Neuronal stem cell (in vitro differentiated cells): ENCODE measurements at regions not wholly inside any gene's neighbourhood (a gene's known extent, or its start where the extent isn't known, plus 50 kb on each side); places are given as distances from the start of the nearest gene placed in this dataset.

Experiments used
- DNase-seq: peaks from one replicate; pipeline ENCODE4 v3.0.0-alpha.2; 2013; ENCODE audit warnings: low spot score
- H2AFZ ChIP-seq: one replicate; pipeline ENCODE4 v1.6.1; 2013; ENCODE audit warnings: mild to moderate bottlenecking, low read length, inconsistent platforms
- H2AK5ac ChIP-seq: 2 replicates; pipeline ENCODE4 v1.6.1; 2013; ENCODE audit warnings: low read depth, mild to moderate bottlenecking, inconsistent platforms, low read length, moderate library complexity, mixed read lengths
- H2BK120ac ChIP-seq: 2 replicates; pipeline ENCODE4 v1.6.1; 2013; ENCODE audit warnings: low read depth, mild to moderate bottlenecking, inconsistent platforms, low read length, moderate library complexity, mixed read lengths
- H2BK12ac ChIP-seq: one replicate; pipeline ENCODE4 v1.6.1; 2013; ENCODE audit warnings: low read length, inconsistent platforms
- H2BK15ac ChIP-seq: 2 replicates; pipeline ENCODE4 v1.6.1; 2013; ENCODE audit warnings: mild to moderate bottlenecking, low read length, inconsistent platforms, mixed read lengths
- H2BK5ac ChIP-seq: one replicate; pipeline ENCODE4 v1.6.1; 2013; ENCODE audit warnings: inconsistent platforms, mild to moderate bottlenecking, low read length, moderate library complexity
- H3K14ac ChIP-seq: one replicate; pipeline ENCODE4 v1.6.1; 2013; ENCODE audit warnings: low read length, inconsistent platforms
- H3K18ac ChIP-seq: 2 replicates; pipeline ENCODE4 v1.6.1; 2013; ENCODE audit warnings: low read length, inconsistent platforms
- H3K23ac ChIP-seq: 2 replicates; pipeline ENCODE4 v1.6.1; 2013; ENCODE audit warnings: low read depth, mild to moderate bottlenecking, mixed read lengths, low read length, inconsistent platforms; ENCODE audit not compliant: poor library complexity
- H3K27ac ChIP-seq: replicated peaks from 3 replicates; pipeline ENCODE4 v1.5.1; 2013; ENCODE audit warnings: low read length, inconsistent platforms
- H3K27me3 ChIP-seq, 3 experiments: 2 replicates each; pipeline ENCODE4 v1.6.1; 2013; ENCODE audit warnings: low read length in 3 of 3, mild to moderate bottlenecking in 2 of 3, inconsistent platforms in 1 of 3, low read depth in 1 of 3, mixed read lengths in 1 of 3, moderate library complexity in 1 of 3; ENCODE audit not compliant: control insufficient read depth in 3 of 3, insufficient read depth in 3 of 3
- H3K36me3 ChIP-seq, 2 donors: replicated peaks in 1 of 2; 2 replicates each; pipeline ENCODE4 v1.6.1; 2013; ENCODE audit warnings: low read length in 2 of 2; ENCODE audit not compliant: control insufficient read depth in 2 of 2, insufficient read depth in 2 of 2
- H3K4ac ChIP-seq: 2 replicates; pipeline ENCODE4 v1.6.1; 2013; ENCODE audit warnings: inconsistent platforms, mild to moderate bottlenecking, low read length, moderate library complexity
- H3K4me1 ChIP-seq, 2 donors: 1 replicate in 1 of 2; 2 replicates in 1 of 2; pipeline ENCODE4 v1.6.1; 2013; ENCODE audit warnings: low read length in 2 of 2, low read depth in 1 of 2; ENCODE audit not compliant: control insufficient read depth in 2 of 2, insufficient read depth in 1 of 2
- H3K4me2 ChIP-seq: one replicate; pipeline ENCODE4 v1.6.1; 2013; ENCODE audit warnings: mild to moderate bottlenecking, low read length, inconsistent platforms; ENCODE audit not compliant: insufficient read depth, poor library complexity, severe bottlenecking
- H3K4me3 ChIP-seq, 2 donors: 2 replicates each; pipeline ENCODE4 v1.5.1; 2013; ENCODE audit warnings: low read length in 2 of 2, mild to moderate bottlenecking in 2 of 2, inconsistent platforms in 1 of 2, moderate library complexity in 1 of 2
- H3K79me1 ChIP-seq: one replicate; pipeline ENCODE4 v1.6.1; 2013; ENCODE audit warnings: low read depth, mild to moderate bottlenecking, inconsistent platforms, low read length, moderate library complexity
- H3K9ac ChIP-seq: one replicate; pipeline ENCODE4 v1.6.1; 2013; ENCODE audit warnings: mild to moderate bottlenecking, low read depth, low read length, inconsistent platforms; ENCODE audit not compliant: poor library complexity
- H3K9me3 ChIP-seq, 2 donors: replicated peaks in 1 of 2; 2 replicates each; pipeline versions ENCODE3 to v1.6.1; 2013; ENCODE audit warnings: low read length in 2 of 2, mild to moderate bottlenecking in 2 of 2, inconsistent platforms in 1 of 2, low read depth in 1 of 2, mixed read lengths in 1 of 2, moderate library complexity in 1 of 2; ENCODE audit not compliant: control insufficient read depth in 2 of 2, insufficient read depth in 1 of 2
- H4K8ac ChIP-seq: one replicate; pipeline ENCODE4 v1.6.1; 2013; ENCODE audit warnings: low read depth, mild to moderate bottlenecking, inconsistent platforms, low read length, moderate library complexity
- H4K91ac ChIP-seq: one replicate; pipeline ENCODE4 v1.6.1; 2013; ENCODE audit warnings: low read length, low read depth, mild to moderate bottlenecking, inconsistent platforms; ENCODE audit not compliant: poor library complexity
- WGBS, 2 donors: extraction: QIAGEN DNeasy Blood & Tissue Kit; methylation state at CpG; one replicate each; pipeline ENCODE4 v1.1.7; 2013; ENCODE audit warnings: missing lambda C conversion rate in 2 of 2, mixed read lengths in 1 of 2; ENCODE audit not compliant: insufficient read length in 2 of 2, insufficient replicate concordance in 1 of 2; ENCODE audit errors: extremely low coverage in 2 of 2; 5-methylcytosine and 5-hydroxymethylcytosine counted together

- Histone ChIP-seq H3K14ac (no peak overlapping the region), H2AK5ac (no peak overlapping the region), H3K9ac (no peak overlapping the region), H3K9me3 (no peaks in the 10 kb centered on the region), H2BK120ac (no peak overlapping the region), H3K27me3 (peaks cover 0 to under 1% (median 0%) of the 10 kb centered on the region in 3 experiments), H3K79me1 (no peaks in the 10 kb centered on the region), H2BK5ac (no peak overlapping the region), H3K4me3 (no peak overlapping the region), H4K91ac (no peak overlapping the region), H3K4me1 (peaks cover 9 to 12% of the 10 kb centered on the region in 2 donors), H3K4me2 (no peak overlapping the region), H3K36me3 (no peaks in the 10 kb centered on the region), H2BK12ac (no peak overlapping the region), H3K4ac (no peak overlapping the region), H4K8ac (no peak overlapping the region), H2BK15ac (no peak overlapping the region), H3K27ac (no peak overlapping the region), H3K23ac (no peak overlapping the region), H2AFZ (no peak overlapping the region), H3K18ac (no peak overlapping the region)
- no CpG with 5 or more reads among the region's 1 CpG for WGBS, 2 donors
- no peak for DNase-seq
These were observed 223.3 kb upstream of the HEY2 start for GRCh38 chr6:125526007-125526720.

GRCh38 chr6:125528621-125529041, 220.8 kb upstream of the HEY2 start:
- Histone ChIP-seq H3K4ac (no peak overlapping the region), H3K79me1 (no peaks in the 10 kb centered on the region), H2AFZ (peak overlapping the region; percentile 72), H3K4me2 (peak overlapping the region; percentile 21), H2BK5ac (no peak overlapping the region), H2BK12ac (no peak overlapping the region), H3K14ac (no peak overlapping the region), H3K4me3 (no peak overlapping the region), H3K27ac (no peak overlapping the region), H4K8ac (no peak overlapping the region), H3K4me1 (peaks cover 10 to 12% of the 10 kb centered on the region in 2 donors), H3K9me3 (no peaks in the 10 kb centered on the region), H3K27me3 (peaks cover 0 to 7% (median 0%) of the 10 kb centered on the region in 3 experiments), H4K91ac (no peak overlapping the region), H3K23ac (no peak overlapping the region), H2BK15ac (no peak overlapping the region), H3K18ac (no peak overlapping the region), H3K36me3 (no peaks in the 10 kb centered on the region), H2BK120ac (no peak overlapping the region), H2AK5ac (no peak overlapping the region), H3K9ac (no peak overlapping the region)
- peak; percentile 69 for DNase-seq
- no CpG with 5 or more reads among the region's 6 CpGs for WGBS, 2 donors

GRCh38 chr6:125529061-125529460, 220.4 kb upstream of the HEY2 start:
- peaks cover 12 to 13% of the 10 kb centered on the region in 2 donors for H3K4me1 ChIP-seq
- no peaks in the 10 kb centered on the region for H3K79me1 ChIP-seq
- DNase-seq: no peak
- H3K23ac ChIP-seq: no peak overlapping the region
- H2BK15ac ChIP-seq: no peak overlapping the region
- no peak overlapping the region for H4K8ac ChIP-seq
- no peak overlapping the region for H2BK120ac ChIP-seq
- H3K9ac ChIP-seq: no peak overlapping the region
- WGBS, 2 donors: no CpG with 5 or more reads among the region's 5 CpGs
- H2BK5ac ChIP-seq: no peak overlapping the region
- H3K27me3 ChIP-seq: peaks cover 0 to 7% (median 0%) of the 10 kb centered on the region in 3 experiments
- no peak overlapping the region for H3K14ac ChIP-seq
- no peak overlapping the region for H4K91ac ChIP-seq
- no peaks in the 10 kb centered on the region for H3K9me3 ChIP-seq
- no peak overlapping the region for H2BK12ac ChIP-seq
- no peak overlapping the region for H3K4me2 ChIP-seq
- no peak overlapping the region for H3K27ac ChIP-seq
- H3K4me3 ChIP-seq: no peak overlapping the region
- no peaks in the 10 kb centered on the region for H3K36me3 ChIP-seq
- H3K4ac ChIP-seq: no peak overlapping the region
- H2AK5ac ChIP-seq: no peak overlapping the region
- H3K18ac ChIP-seq: no peak overlapping the region
- H2AFZ ChIP-seq: peak overlapping the region; percentile 72

GRCh38 chr6:125533710-125534397, 215.6 kb upstream of the HEY2 start:
- Histone ChIP-seq H3K36me3 (no peaks in the 10 kb centered on the region), H3K79me1 (no peaks in the 10 kb centered on the region), H2BK12ac (no peak overlapping the region), H3K4me3 (no peak overlapping the region), H2AK5ac (peak overlapping the region; percentile 71), H3K18ac (peak overlapping the region; percentile 62), H2BK5ac (peak overlapping the region; percentile 67), H4K91ac (no peak overlapping the region), H3K27me3 (peaks cover 0 to 10% (median 0%) of the 10 kb centered on the region in 3 experiments), H3K9ac (no peak overlapping the region), H2BK15ac (peak overlapping the region; percentile 49), H3K4me2 (peak overlapping the region; percentile 12), H3K4ac (no peak overlapping the region), H3K4me1 (peaks cover 5 to 10% of the 10 kb centered on the region in 2 donors), H2BK120ac (no peak overlapping the region), H3K9me3 (no peaks in the 10 kb centered on the region), H3K27ac (no peak overlapping the region), H3K23ac (no peak overlapping the region), H4K8ac (no peak overlapping the region), H2AFZ (peak overlapping the region; percentile 63), H3K14ac (no peak overlapping the region)
- DNase-seq: no peak
- WGBS, 2 donors: no CpG with 5 or more reads among the region's 28 CpGs
